ENCODE measurements at regions not wholly inside any gene's neighbourhood (a gene's known extent, or its start where the extent isn't known, plus 50 kb on each side); places are given as distances from the start of the nearest gene placed in this dataset.

DNA sequence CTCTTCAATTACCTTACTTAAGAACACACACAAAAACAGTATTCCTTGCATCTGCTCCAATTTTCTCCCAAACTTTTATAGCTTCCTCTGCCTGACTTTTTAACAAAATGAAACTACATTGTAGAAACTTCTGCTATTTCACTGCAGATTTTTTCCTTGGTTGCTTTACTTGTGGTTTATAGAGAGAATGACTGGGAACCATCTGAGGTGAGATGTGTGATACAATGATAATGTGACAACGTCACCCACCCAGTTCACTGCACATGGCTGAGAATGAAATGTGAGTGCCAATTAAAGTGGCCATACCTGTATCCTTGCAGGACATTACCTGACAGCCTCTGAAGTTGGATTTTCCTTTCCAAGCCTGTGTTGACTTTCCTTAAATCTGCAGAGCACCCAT lies 258.4 kb downstream of the CD83 start:
- Histone ChIP-seq H3K56ac (ENCODE audit: insufficient read length, low read depth, low read length) (no peak overlapping the region), H3K23ac (ENCODE audit: insufficient read length, low read depth, low read length) (no peak overlapping the region), H3K4ac (ENCODE audit: low read depth, low read length) (no peak overlapping the region), H3K4me2 (ENCODE audit: insufficient read depth, insufficient read length, low read length) (no peak overlapping the region), H3K9me3 (ENCODE audit: control insufficient read depth, low read depth, low read length) (peaks cover 16% of the 10 kb centered on the region), H3K23me2 (ENCODE audit: insufficient read length, low read depth, low read length, poor library complexity, severe bottlenecking) (peaks cover 4% of the 10 kb centered on the region), H3K27ac (ENCODE audit: insufficient read length, low read depth, low read length) (no peak overlapping the region), H3K79me1 (ENCODE audit: insufficient read depth, low read depth, low read length, poor library complexity, severe bottlenecking) (no peaks in the 10 kb centered on the region), H2BK20ac (ENCODE audit: low read depth, low read length, poor library complexity, severe bottlenecking) (no peak overlapping the region), H3K14ac (ENCODE audit: insufficient read depth, low read length) (no peak overlapping the region), H4K5ac (ENCODE audit: insufficient read length, low read depth, low read length) (no peak overlapping the region), H3K4me1 (ENCODE audit: insufficient read depth, low read length) (peaks cover 12% of the 10 kb centered on the region), H2AFZ (ENCODE audit: low read length) (no peak overlapping the region), H3K27me3 (ENCODE audit: insufficient read depth, low read length) (no peaks in the 10 kb centered on the region), H2BK12ac (ENCODE audit: insufficient read length, low read depth, low read length) (no peak overlapping the region), H4K20me1 (ENCODE audit: control insufficient read depth, insufficient read depth, insufficient read length) (no peaks in the 10 kb centered on the region), H4K8ac (replicated peaks; ENCODE audit: insufficient read length, low read depth, low read length) (no peak overlapping the region), H3K79me2 (ENCODE audit: insufficient read depth, low read length) (no peaks in the 10 kb centered on the region), H2BK15ac (ENCODE audit: low read depth, low read length) (no peak overlapping the region), H3K9ac (ENCODE audit: extremely low read depth, insufficient read length, low read length) (no peak overlapping the region), H2AK5ac (ENCODE audit: insufficient read length, low read length) (no peak overlapping the region), H3K18ac (ENCODE audit: insufficient read length, low read depth, low read length) (no peak overlapping the region), H3T11ph (ENCODE audit: low read length) (no peak overlapping the region), H2BK5ac (ENCODE audit: insufficient read length, low read length) (no peak overlapping the region), H4K91ac (ENCODE audit: insufficient read length, low read depth, low read length) (no peak overlapping the region), H2BK120ac (ENCODE audit: low read depth, low read length, poor library complexity, severe bottlenecking) (no peak overlapping the region)
- H3K9me3 Mint-ChIP-seq = peaks cover 34 to 38% of the 10 kb centered on the region in 2 experiments
- TF ChIP-seq, protein P1, sequence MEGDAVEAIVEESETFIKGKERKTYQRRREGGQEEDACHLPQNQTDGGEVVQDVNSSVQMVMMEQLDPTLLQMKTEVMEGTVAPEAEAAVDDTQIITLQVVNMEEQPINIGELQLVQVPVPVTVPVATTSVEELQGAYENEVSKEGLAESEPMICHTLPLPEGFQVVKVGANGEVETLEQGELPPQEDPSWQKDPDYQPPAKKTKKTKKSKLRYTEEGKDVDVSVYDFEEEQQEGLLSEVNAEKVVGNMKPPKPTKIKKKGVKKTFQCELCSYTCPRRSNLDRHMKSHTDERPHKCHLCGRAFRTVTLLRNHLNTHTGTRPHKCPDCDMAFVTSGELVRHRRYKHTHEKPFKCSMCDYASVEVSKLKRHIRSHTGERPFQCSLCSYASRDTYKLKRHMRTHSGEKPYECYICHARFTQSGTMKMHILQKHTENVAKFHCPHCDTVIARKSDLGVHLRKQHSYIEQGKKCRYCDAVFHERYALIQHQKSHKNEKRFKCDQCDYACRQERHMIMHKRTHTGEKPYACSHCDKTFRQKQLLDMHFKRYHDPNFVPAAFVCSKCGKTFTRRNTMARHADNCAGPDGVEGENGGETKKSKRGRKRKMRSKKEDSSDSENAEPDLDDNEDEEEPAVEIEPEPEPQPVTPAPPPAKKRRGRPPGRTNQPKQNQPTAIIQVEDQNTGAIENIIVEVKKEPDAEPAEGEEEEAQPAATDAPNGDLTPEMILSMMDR (conservative IDR thresholded peaks at IDR 0.05) = no peak
- peaks cover 16 to 39% (median 36%) of the 10 kb centered on the region in 3 experiments for H3K36me3 Mint-ChIP-seq (ENCODE audit: insufficient read depth in 1 of 3, low read depth in 3 of 3)
- WGBS (ENCODE audit: extremely low coverage, insufficient read length, low lambda C conversion rate) = no CpG with 5 or more reads among the region's 1 CpG
- peaks cover 27 to 46% of the 10 kb centered on the region in 2 experiments for H3K4me1 Mint-ChIP-seq
- H3K4me3 Mint-ChIP-seq = no peak overlapping the region
- no peak for DNase-seq
- no peak overlapping the region for H3K27ac Mint-ChIP-seq
- H3K27me3 Mint-ChIP-seq (ENCODE audit: low read depth) = peaks cover 3% of the 10 kb centered on the region
